SKM-1 (cell line): ENCODE measurements at regions not wholly inside any gene's neighbourhood (a gene's known extent, or its start where the extent isn't known, plus 50 kb on each side); places are given as distances from the start of the nearest gene placed in this dataset.

Source experiments
- DNase-seq: peaks from one replicate; lab custom pipeline; 2025; ENCODE audit not compliant: unreplicated experiment; lab: John Stamatoyannopoulos, UW

- DNase-seq: no peak
These were observed 170.3 kb upstream of the BMP4 start for GRCh38 chr14:54126947-54127346.

GRCh38 chr14:54127526-54127925, 170.9 kb upstream of the BMP4 start:
- no peak for DNase-seq

GRCh38 chr14:54129850-54130640, 173.4 kb upstream of the BMP4 start:
- DNase-seq: no peak

GRCh38 chr14:54132496-54132895, 175.9 kb upstream of the BMP4 start:
- DNase-seq: no peak

- no peak for DNase-seq
These were observed 177.3 kb upstream of the BMP4 start for GRCh38 chr14:54133896-54134295.

GRCh38 chr14:54135804-54136280, 179.2 kb upstream of the BMP4 start:
- no peak for DNase-seq

- DNase-seq: no peak
These were observed 180.4 kb upstream of the BMP4 start for GRCh38 chr14:54136894-54137613.

- no peak for DNase-seq
These were observed 181.0 kb upstream of the BMP4 start for GRCh38 chr14:54137614-54137961.

- DNase-seq: no peak
These were observed 181.4 kb upstream of the BMP4 start for GRCh38 chr14:54138024-54138353.

- DNase-seq: no peak
These were observed 181.9 kb upstream of the BMP4 start for GRCh38 chr14:54138354-54139038.

- no peak for DNase-seq
These were observed 183.9 kb upstream of the BMP4 start for GRCh38 chr14:54140551-54140950.

GRCh38 chr14:54146601-54147000, 190.0 kb upstream of the BMP4 start:
- DNase-seq: no peak

GRCh38 chr14:54147282-54147681, 190.7 kb upstream of the BMP4 start:
- DNase-seq: no peak

GRCh38 chr14:54147758-54148157, 191.1 kb upstream of the BMP4 start:
- no peak for DNase-seq

- no peak for DNase-seq
These were observed 191.6 kb upstream of the BMP4 start for GRCh38 chr14:54148251-54148650.

GRCh38 chr14:54152351-54152750, 195.7 kb upstream of the BMP4 start:
- DNase-seq: no peak

GRCh38 chr14:54166049-54166950, 209.7 kb upstream of the BMP4 start:
- DNase-seq: no peak

- DNase-seq: no peak
These were observed 211.9 kb upstream of the BMP4 start for GRCh38 chr14:54168489-54168888.

GRCh38 chr14:54169254-54169924, 212.8 kb upstream of the BMP4 start:
- DNase-seq: no peak

- DNase-seq: no peak
These were observed 213.7 kb upstream of the BMP4 start for GRCh38 chr14:54170301-54170700.
